WTC11 (cell line): ENCODE measurements at regions not wholly inside any gene's neighbourhood (a gene's known extent, or its start where the extent isn't known, plus 50 kb on each side); places are given as distances from the start of the nearest gene placed in this dataset.
"Not testable (repeated sequence)": the region's sequence is repeated elsewhere in the genome, so short reads cannot be mapped to it uniquely, and the experiment has no call there.

ENCODE experiments used
- ATAC-seq: fragments of 200-7000 bp; cut with Tn5 transposase; 2 replicates; pipeline ENCODE4 v1.10.0; 2021; ENCODE audit warnings: mild to moderate bottlenecking, moderate library complexity
- CTCF ChIA-PET: fragments of 300-600 bp; sonication (Branson Sonifier 250); formaldehyde crosslinking; loops from one replicate; lab custom pipeline; 2021; ENCODE audit warnings: antibody characterized with exemption; lab: Charles Lee
- POLR2A ChIA-PET: fragments of 350-600 bp; sonication (Branson Sonifier 250); formaldehyde crosslinking; loops from one replicate; lab custom pipeline; 2021; ENCODE audit warnings: antibody characterized with exemption; lab: Charles Lee
- DNase-seq: peaks from one replicate; pipeline ENCODE4 v3.0.0; 2021; ENCODE audit warnings: low spot score
- H3K27ac Mint-ChIP-seq: 2 replicates; pipeline ENCODE4 v1.8.0; 2021; ENCODE audit warnings: mixed read lengths
- H3K27me3 Mint-ChIP-seq: 2 replicates; pipeline ENCODE4 v1.8.0; 2021; ENCODE audit warnings: low read depth, mild to moderate bottlenecking, moderate library complexity, mixed read lengths
- H3K36me3 Mint-ChIP-seq: 2 replicates; pipeline ENCODE4 v1.8.0; 2021; ENCODE audit warnings: mixed read lengths
- H3K4me1 Mint-ChIP-seq: 2 replicates; pipeline ENCODE4 v1.8.0; 2022; ENCODE audit warnings: mixed read lengths
- H3K4me3 Mint-ChIP-seq: 2 replicates; pipeline ENCODE4 v1.8.0; 2021; ENCODE audit warnings: mild to moderate bottlenecking, moderate library complexity, mixed read lengths
- H3K9me3 Mint-ChIP-seq: 2 replicates; pipeline ENCODE4 v1.8.0; 2021; ENCODE audit warnings: mixed read lengths
- CREM ChIP-seq: sonication (generic); formaldehyde crosslinking; IDR thresholded peaks from 2 replicates; pipeline ENCODE4 v1.8.1; 2022; ENCODE audit warnings: mild to moderate bottlenecking, missing genetic modification reagents, moderate library complexity
- FOXK1 ChIP-seq: sonication (generic); formaldehyde crosslinking; IDR thresholded peaks from 2 replicates; pipeline ENCODE4 v1.8.0; 2022; ENCODE audit warnings: mild to moderate bottlenecking, moderate library complexity, missing genetic modification reagents
- HMGA2 ChIP-seq: fragments of 250-450 bp; sonication (Bioruptor Pico); IDR thresholded peaks from 2 replicates; pipeline ENCODE4 v1.4.0; 2021; ENCODE audit warnings: mild to moderate bottlenecking, moderate library complexity
- IRF2 ChIP-seq: sonication (generic); formaldehyde crosslinking; IDR thresholded peaks from 2 replicates; pipeline ENCODE4 v1.8.0; 2022; ENCODE audit warnings: low read depth, missing genetic modification reagents, borderline replicate concordance
- NFYB ChIP-seq: sonication (generic); formaldehyde crosslinking; conservative IDR thresholded peaks from 2 replicates; pipeline ENCODE4 v1.8.0; 2022; ENCODE audit warnings: low read depth, missing genetic modification reagents
- PRRX2 ChIP-seq: fragments of 250-450 bp; sonication (Bioruptor Pico); IDR thresholded peaks from 2 replicates; pipeline ENCODE4 v1.8.0; 2021; ENCODE audit warnings: mild to moderate bottlenecking
- SOX15 ChIP-seq: fragments of 250-450 bp; sonication (Bioruptor Pico); IDR thresholded peaks from 2 replicates; pipeline ENCODE4 v1.9.0; 2021; ENCODE audit warnings: mild to moderate bottlenecking
- TCF7 ChIP-seq: sonication (generic); formaldehyde crosslinking; IDR thresholded peaks from 2 replicates; pipeline ENCODE4 v1.8.0; 2022; ENCODE audit warnings: mild to moderate bottlenecking, low read depth, missing genetic modification reagents, moderate library complexity
- TEAD1 ChIP-seq: sonication (generic); formaldehyde crosslinking; IDR thresholded peaks from 2 replicates; pipeline ENCODE4 v1.8.0; 2022; ENCODE audit warnings: mild to moderate bottlenecking, missing genetic modification reagents
- TP53 ChIP-seq: sonication (generic); formaldehyde crosslinking; IDR thresholded peaks from 2 replicates; pipeline ENCODE4 v1.8.1; 2023; ENCODE audit warnings: mild to moderate bottlenecking, missing genetic modification reagents
- ZNF219 ChIP-seq: sonication (generic); formaldehyde crosslinking; IDR thresholded peaks from 2 replicates; pipeline ENCODE4 v1.8.0; 2023; ENCODE audit warnings: missing genetic modification reagents, mild to moderate bottlenecking, borderline replicate concordance
- ZNF263 ChIP-seq: sonication (generic); formaldehyde crosslinking; IDR thresholded peaks from 2 replicates; pipeline ENCODE4 v1.8.1; 2022; ENCODE audit warnings: low read depth, mild to moderate bottlenecking, moderate library complexity, missing genetic modification reagents
- TF ChIP-seq, protein P1 (sequence below): fragments of 250-450 bp; sonication (Bioruptor Pico); conservative IDR thresholded peaks from 2 replicates; pipeline ENCODE4 v1.9.0; 2021; ENCODE audit warnings: mild to moderate bottlenecking
- TF ChIP-seq, protein P2 (sequence below): sonication (generic); formaldehyde crosslinking; IDR thresholded peaks from 2 replicates; pipeline ENCODE4 v1.8.1; 2022; ENCODE audit warnings: mild to moderate bottlenecking, missing genetic modification reagents, moderate library complexity, borderline replicate concordance
- TF ChIP-seq, protein P3 (sequence below): sonication (generic); formaldehyde crosslinking; conservative IDR thresholded peaks from 2 replicates; pipeline ENCODE4 v1.8.1; 2023; ENCODE audit warnings: mild to moderate bottlenecking, low read depth, missing genetic modification reagents, moderate library complexity
- TF ChIP-seq, protein P4 (sequence below): sonication (generic); formaldehyde crosslinking; IDR thresholded peaks from 2 replicates; pipeline ENCODE4 v1.8.0; 2023; ENCODE audit warnings: missing genetic modification reagents, mild to moderate bottlenecking, borderline replicate concordance
- TF ChIP-seq, protein P5 (sequence below): sonication (generic); formaldehyde crosslinking; IDR thresholded peaks from 2 replicates; pipeline ENCODE4 v1.8.1; 2023; ENCODE audit warnings: mild to moderate bottlenecking, missing genetic modification reagents
- TF ChIP-seq, protein P6 (sequence below): fragments of 200-600 bp; IDR thresholded peaks from 2 replicates; pipeline ENCODE4 v1.8.0; 2022; ENCODE audit warnings: antibody characterized with exemption

DNA sequence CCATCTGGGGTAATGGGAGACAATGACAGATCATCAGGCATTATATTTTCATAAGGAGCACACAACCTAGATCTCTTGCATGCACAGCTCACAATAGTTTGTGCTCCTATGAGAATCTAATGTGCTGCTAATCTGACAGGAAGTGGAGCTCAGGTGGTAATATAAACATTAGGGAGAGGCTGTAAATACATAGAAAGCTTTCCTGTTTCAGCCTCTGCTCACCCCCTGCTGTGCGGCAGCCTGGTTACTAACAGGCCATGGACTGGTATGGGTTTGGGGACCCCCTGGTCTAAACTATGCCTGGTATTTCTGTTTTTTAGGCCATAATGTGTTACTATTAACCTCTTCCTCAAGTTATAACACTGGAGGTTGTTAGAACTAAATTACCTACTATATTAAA, 1373.7 kb downstream of the LRFN5 start:
- no peaks in the 10 kb centered on the region for H3K27me3 Mint-ChIP-seq
- CTCF ChIA-PET: no interaction called here
- no peak overlapping the region for H3K4me3 Mint-ChIP-seq
- no peak overlapping the region for H3K27ac Mint-ChIP-seq
- H3K4me1 Mint-ChIP-seq: no peaks in the 10 kb centered on the region
- no peak for ATAC-seq
- peaks cover 30% of the 10 kb centered on the region for H3K9me3 Mint-ChIP-seq
- TF ChIP-seq CREM (CRISPR knock-in tag): no peak
- TF ChIP-seq, protein P1, sequence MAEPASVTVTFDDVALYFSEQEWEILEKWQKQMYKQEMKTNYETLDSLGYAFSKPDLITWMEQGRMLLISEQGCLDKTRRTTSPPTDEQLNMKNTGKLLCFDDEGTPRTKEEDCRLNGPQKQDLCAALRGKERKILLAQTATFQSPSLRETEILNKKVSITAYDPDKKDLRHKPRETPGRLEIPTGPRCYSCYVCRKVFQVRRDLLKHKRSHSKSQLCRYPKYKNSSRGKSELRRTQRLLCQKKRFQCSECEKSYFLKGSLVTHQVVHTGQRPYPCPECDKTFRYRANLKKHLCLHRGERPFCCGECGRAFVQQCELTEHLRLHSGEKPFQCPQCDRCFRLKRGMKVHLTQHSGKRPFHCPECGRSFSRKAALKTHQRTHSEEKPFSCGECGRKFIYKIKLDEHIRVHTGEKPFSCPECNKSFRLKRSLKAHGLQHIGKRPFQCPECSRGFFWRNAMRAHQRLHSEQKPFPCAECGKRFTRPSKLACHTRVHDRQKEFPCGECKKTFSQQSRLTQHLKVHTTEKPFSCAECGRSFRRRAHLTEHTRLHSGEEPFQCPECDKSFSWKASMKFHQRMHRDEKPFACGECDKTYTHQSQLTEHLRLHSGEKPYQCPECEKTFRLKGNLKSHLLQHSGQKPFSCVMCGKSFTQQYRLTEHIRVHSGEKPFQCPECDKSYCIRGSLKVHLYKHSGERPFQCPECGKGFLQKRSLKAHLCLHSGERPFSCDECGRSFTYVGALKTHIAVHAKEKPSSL (CRISPR knock-in tag): no peak
- TF ChIP-seq FOXK1 (CRISPR knock-in tag): no peak
- no peak for TF ChIP-seq PRRX2 (CRISPR knock-in tag)
- no peak for TF ChIP-seq SOX15
- no peak for TF ChIP-seq NFYB (CRISPR knock-in tag)
- no peak for TF ChIP-seq ZNF263 (CRISPR knock-in tag)
- TF ChIP-seq, protein P2, sequence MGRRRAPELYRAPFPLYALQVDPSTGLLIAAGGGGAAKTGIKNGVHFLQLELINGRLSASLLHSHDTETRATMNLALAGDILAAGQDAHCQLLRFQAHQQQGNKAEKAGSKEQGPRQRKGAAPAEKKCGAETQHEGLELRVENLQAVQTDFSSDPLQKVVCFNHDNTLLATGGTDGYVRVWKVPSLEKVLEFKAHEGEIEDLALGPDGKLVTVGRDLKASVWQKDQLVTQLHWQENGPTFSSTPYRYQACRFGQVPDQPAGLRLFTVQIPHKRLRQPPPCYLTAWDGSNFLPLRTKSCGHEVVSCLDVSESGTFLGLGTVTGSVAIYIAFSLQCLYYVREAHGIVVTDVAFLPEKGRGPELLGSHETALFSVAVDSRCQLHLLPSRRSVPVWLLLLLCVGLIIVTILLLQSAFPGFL (CRISPR knock-in tag): no peak
- no peak for TF ChIP-seq HMGA2 (CRISPR knock-in tag)
- TF ChIP-seq, protein P3, sequence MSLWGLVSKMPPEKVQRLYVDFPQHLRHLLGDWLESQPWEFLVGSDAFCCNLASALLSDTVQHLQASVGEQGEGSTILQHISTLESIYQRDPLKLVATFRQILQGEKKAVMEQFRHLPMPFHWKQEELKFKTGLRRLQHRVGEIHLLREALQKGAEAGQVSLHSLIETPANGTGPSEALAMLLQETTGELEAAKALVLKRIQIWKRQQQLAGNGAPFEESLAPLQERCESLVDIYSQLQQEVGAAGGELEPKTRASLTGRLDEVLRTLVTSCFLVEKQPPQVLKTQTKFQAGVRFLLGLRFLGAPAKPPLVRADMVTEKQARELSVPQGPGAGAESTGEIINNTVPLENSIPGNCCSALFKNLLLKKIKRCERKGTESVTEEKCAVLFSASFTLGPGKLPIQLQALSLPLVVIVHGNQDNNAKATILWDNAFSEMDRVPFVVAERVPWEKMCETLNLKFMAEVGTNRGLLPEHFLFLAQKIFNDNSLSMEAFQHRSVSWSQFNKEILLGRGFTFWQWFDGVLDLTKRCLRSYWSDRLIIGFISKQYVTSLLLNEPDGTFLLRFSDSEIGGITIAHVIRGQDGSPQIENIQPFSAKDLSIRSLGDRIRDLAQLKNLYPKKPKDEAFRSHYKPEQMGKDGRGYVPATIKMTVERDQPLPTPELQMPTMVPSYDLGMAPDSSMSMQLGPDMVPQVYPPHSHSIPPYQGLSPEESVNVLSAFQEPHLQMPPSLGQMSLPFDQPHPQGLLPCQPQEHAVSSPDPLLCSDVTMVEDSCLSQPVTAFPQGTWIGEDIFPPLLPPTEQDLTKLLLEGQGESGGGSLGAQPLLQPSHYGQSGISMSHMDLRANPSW: no peak
- TF ChIP-seq TCF7 (CRISPR knock-in tag): no peak
- TF ChIP-seq, protein P4, sequence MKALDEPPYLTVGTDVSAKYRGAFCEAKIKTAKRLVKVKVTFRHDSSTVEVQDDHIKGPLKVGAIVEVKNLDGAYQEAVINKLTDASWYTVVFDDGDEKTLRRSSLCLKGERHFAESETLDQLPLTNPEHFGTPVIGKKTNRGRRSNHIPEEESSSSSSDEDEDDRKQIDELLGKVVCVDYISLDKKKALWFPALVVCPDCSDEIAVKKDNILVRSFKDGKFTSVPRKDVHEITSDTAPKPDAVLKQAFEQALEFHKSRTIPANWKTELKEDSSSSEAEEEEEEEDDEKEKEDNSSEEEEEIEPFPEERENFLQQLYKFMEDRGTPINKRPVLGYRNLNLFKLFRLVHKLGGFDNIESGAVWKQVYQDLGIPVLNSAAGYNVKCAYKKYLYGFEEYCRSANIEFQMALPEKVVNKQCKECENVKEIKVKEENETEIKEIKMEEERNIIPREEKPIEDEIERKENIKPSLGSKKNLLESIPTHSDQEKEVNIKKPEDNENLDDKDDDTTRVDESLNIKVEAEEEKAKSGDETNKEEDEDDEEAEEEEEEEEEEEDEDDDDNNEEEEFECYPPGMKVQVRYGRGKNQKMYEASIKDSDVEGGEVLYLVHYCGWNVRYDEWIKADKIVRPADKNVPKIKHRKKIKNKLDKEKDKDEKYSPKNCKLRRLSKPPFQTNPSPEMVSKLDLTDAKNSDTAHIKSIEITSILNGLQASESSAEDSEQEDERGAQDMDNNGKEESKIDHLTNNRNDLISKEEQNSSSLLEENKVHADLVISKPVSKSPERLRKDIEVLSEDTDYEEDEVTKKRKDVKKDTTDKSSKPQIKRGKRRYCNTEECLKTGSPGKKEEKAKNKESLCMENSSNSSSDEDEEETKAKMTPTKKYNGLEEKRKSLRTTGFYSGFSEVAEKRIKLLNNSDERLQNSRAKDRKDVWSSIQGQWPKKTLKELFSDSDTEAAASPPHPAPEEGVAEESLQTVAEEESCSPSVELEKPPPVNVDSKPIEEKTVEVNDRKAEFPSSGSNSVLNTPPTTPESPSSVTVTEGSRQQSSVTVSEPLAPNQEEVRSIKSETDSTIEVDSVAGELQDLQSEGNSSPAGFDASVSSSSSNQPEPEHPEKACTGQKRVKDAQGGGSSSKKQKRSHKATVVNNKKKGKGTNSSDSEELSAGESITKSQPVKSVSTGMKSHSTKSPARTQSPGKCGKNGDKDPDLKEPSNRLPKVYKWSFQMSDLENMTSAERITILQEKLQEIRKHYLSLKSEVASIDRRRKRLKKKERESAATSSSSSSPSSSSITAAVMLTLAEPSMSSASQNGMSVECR (CRISPR knock-in tag): no peak
- TF ChIP-seq, protein P5, sequence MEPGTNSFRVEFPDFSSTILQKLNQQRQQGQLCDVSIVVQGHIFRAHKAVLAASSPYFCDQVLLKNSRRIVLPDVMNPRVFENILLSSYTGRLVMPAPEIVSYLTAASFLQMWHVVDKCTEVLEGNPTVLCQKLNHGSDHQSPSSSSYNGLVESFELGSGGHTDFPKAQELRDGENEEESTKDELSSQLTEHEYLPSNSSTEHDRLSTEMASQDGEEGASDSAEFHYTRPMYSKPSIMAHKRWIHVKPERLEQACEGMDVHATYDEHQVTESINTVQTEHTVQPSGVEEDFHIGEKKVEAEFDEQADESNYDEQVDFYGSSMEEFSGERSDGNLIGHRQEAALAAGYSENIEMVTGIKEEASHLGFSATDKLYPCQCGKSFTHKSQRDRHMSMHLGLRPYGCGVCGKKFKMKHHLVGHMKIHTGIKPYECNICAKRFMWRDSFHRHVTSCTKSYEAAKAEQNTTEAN: no peak
- TF ChIP-seq, protein P6, sequence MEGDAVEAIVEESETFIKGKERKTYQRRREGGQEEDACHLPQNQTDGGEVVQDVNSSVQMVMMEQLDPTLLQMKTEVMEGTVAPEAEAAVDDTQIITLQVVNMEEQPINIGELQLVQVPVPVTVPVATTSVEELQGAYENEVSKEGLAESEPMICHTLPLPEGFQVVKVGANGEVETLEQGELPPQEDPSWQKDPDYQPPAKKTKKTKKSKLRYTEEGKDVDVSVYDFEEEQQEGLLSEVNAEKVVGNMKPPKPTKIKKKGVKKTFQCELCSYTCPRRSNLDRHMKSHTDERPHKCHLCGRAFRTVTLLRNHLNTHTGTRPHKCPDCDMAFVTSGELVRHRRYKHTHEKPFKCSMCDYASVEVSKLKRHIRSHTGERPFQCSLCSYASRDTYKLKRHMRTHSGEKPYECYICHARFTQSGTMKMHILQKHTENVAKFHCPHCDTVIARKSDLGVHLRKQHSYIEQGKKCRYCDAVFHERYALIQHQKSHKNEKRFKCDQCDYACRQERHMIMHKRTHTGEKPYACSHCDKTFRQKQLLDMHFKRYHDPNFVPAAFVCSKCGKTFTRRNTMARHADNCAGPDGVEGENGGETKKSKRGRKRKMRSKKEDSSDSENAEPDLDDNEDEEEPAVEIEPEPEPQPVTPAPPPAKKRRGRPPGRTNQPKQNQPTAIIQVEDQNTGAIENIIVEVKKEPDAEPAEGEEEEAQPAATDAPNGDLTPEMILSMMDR: no peak
- no peak for TF ChIP-seq TEAD1 (CRISPR knock-in tag)
- no peak for TF ChIP-seq ZNF219 (CRISPR knock-in tag)
- no peak for TF ChIP-seq IRF2
- TF ChIP-seq TP53 (CRISPR knock-in tag): no peak
- TF ChIP-seq, all 79 proteins: peak for 0
- peaks cover 17% of the 10 kb centered on the region for H3K36me3 Mint-ChIP-seq
- POLR2A ChIA-PET: no interaction called here
- peak; percentile 16 for DNase-seq

DNA sequence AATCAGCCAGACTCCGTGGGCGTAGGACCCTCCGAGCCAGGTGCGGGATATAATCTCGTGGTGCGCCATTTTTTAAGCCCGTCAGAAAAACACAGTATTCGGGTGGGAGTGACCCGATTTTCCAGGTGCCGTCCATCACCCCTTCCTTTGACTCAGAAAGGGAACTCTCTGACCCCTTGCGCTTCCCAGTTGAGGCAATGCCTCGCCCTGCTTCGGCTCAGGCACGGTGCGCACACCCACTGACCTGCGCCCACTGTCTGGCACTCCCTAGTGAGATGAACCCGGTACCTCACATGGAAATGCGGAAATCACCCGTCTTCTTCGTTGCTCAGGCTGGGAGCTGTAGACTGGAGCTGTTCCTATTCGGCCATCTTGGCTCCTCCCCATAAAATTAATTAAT, 1366.5 kb downstream of the LRFN5 start:
- H3K4me1 Mint-ChIP-seq, H3K36me3 Mint-ChIP-seq, H3K27me3 Mint-ChIP-seq, ATAC-seq, POLR2A ChIA-PET, CTCF ChIA-PET, DNase-seq, H3K4me3 Mint-ChIP-seq, H3K27ac Mint-ChIP-seq: not testable (repeated sequence)
- H3K9me3 Mint-ChIP-seq: peaks cover 28% of the 10 kb centered on the region
